Lower lobe of right lung (tissue), 2 donors: ENCODE measurements at regions not wholly inside any gene's neighbourhood (a gene's known extent, or its start where the extent isn't known, plus 50 kb on each side); places are given as distances from the start of the nearest gene placed in this dataset.
"Not testable (repeated sequence)": the region's sequence is repeated elsewhere in the genome, so short reads cannot be mapped to it uniquely, and the experiment has no call there.

Experiments
- ATAC-seq, 2 donors: fragments of 200-7000 bp; cut with Tn5 transposase; one replicate each; pipeline ENCODE4 v1.9.1; 2020 to 2022; ENCODE audit warnings: mild to moderate bottlenecking in 2 of 2, moderate library complexity in 2 of 2
- DNase-seq: peaks from one replicate; pipeline ENCODE4 v3.0.0-alpha.2; 2020
- H3K27ac ChIP-seq: fragments of 200-600 bp; one replicate; pipeline ENCODE4 v1.8.0; 2022
- H3K27me3 ChIP-seq: fragments of 200-600 bp; one replicate; pipeline ENCODE4 v1.8.0; 2022; ENCODE audit warnings: low read depth
- H3K36me3 ChIP-seq: fragments of 200-600 bp; one replicate; pipeline ENCODE4 v1.8.0; 2022; ENCODE audit warnings: mild to moderate bottlenecking
- H3K4me1 ChIP-seq: fragments of 200-600 bp; one replicate; pipeline ENCODE4 v1.8.0; 2022
- H3K4me3 ChIP-seq: fragments of 200-600 bp; one replicate; pipeline ENCODE4 v1.8.0; 2022; ENCODE audit warnings: mild to moderate bottlenecking
- H3K9me3 ChIP-seq: fragments of 200-600 bp; one replicate; pipeline ENCODE4 v1.8.0; 2022
- intact Hi-C: fragments of 100-400 bp; cut with DNase I; formaldehyde crosslinking; loops from one replicate; pipeline ENCODE4 v1.11.0; 2022
- TF ChIP-seq, protein P1 (sequence below): fragments of 200-600 bp; IDR thresholded peaks from one replicate; pipeline ENCODE4 v1.8.0; 2022; ENCODE audit warnings: antibody characterized with exemption, mild to moderate bottlenecking
- donor health status: DM: no; HTN: yes; CAD: no; lungs with severe emphysema.

DNA sequence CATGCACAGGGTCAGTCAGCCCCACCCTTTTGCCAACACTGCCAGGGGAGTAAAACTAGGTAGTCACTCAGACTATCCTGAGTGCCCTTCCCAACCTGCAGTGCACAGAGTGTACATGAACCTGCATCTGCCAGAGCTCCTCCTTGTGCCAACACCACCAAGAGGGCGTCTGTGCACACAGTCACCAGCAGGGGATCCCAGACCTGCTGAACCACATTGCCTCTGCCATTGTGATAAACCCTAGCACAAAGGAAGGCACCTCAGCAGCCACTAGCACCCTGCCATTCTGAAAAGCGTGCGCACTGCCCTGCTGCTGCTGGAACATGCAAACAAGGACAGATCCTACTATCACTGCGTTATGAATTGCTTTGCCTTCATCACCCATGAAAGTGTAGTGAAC, 247.8 kb upstream of the POU3F4 start:
- H3K27ac ChIP-seq: no peak overlapping the region
- no peaks in the 10 kb centered on the region for H3K27me3 ChIP-seq
- no peaks in the 10 kb centered on the region for H3K9me3 ChIP-seq
- H3K36me3 ChIP-seq: no peaks in the 10 kb centered on the region
- DNase-seq (no peak), ATAC-seq (no peak)
- intact Hi-C loops: no loop called here
- H3K4me1 ChIP-seq: no peaks in the 10 kb centered on the region
- TF ChIP-seq, protein P1, sequence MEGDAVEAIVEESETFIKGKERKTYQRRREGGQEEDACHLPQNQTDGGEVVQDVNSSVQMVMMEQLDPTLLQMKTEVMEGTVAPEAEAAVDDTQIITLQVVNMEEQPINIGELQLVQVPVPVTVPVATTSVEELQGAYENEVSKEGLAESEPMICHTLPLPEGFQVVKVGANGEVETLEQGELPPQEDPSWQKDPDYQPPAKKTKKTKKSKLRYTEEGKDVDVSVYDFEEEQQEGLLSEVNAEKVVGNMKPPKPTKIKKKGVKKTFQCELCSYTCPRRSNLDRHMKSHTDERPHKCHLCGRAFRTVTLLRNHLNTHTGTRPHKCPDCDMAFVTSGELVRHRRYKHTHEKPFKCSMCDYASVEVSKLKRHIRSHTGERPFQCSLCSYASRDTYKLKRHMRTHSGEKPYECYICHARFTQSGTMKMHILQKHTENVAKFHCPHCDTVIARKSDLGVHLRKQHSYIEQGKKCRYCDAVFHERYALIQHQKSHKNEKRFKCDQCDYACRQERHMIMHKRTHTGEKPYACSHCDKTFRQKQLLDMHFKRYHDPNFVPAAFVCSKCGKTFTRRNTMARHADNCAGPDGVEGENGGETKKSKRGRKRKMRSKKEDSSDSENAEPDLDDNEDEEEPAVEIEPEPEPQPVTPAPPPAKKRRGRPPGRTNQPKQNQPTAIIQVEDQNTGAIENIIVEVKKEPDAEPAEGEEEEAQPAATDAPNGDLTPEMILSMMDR: no peak
- no peak overlapping the region for H3K4me3 ChIP-seq

DNA sequence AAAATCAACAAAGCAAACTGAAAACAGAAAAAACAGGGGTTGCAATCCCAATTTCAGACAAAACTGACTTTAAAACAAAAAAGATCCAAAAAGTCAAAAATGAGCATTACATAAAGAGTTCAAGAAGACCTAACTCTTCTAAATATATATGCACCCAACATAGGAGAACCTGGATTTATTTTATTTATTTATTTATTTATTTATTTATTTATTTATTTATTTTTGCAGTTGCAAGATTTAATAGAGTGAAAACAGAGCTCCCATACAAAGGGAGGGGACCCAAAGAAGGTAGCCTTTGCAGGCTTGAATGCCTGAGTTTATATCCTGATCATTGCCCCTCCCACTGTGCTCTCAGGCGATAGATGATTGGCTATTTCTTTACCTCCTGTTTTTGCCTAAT, 245.9 kb upstream of the POU3F4 start:
- DNase-seq, H3K9me3 ChIP-seq, H3K4me3 ChIP-seq, H3K27ac ChIP-seq, H3K27me3 ChIP-seq, intact Hi-C loops, ATAC-seq, H3K4me1 ChIP-seq, H3K36me3 ChIP-seq: not testable (repeated sequence)

DNA sequence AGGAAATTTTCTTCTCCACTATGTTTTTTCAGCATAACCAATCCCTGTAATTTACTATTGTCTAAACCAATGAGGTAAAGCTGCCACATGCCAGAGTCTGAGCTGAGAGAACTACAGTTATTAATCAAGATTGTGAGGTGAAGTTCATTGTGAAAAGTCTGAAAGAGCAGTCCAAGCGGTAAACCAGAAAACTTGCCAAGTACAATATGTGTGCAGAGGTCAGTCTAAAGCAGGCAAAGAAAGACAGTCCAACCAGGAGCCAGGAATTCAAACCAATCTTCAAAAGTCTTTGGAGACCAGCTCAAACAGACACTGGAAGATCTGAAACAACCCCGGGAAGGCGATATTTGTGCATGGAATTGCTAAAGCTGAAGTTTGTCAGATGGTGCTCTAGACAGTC, 229.1 kb upstream of the POU3F4 start:
- ATAC-seq (no peak), DNase-seq (no peak)
- H3K36me3 ChIP-seq: no peaks in the 10 kb centered on the region
- intact Hi-C loops: no loop called here
- H3K9me3 ChIP-seq: no peaks in the 10 kb centered on the region
- TF ChIP-seq, protein P1: no peak
- H3K27ac ChIP-seq: no peak overlapping the region
- no peaks in the 10 kb centered on the region for H3K27me3 ChIP-seq
- H3K4me1 ChIP-seq: no peaks in the 10 kb centered on the region
- H3K4me3 ChIP-seq: no peak overlapping the region

DNA sequence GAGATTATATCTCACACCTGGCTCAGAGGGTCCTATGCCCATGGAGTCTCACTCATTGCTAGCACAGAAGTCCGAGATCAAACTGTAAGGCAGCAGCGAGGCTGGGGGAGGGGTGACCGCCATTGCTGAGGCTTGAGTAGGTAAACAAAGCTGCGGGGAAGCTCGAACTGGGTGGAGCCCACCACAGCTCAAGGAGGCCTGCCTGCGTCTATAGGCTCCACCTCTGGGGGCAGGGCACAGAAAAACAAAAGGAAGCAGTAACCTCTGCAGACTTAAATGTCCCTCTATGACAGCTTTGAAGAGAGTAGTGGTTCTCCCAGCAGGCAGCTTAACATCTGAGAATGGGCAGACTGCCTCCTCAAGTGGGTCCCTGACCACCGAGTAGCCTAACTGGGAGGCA, 221.5 kb upstream of the POU3F4 start:
- ATAC-seq, H3K9me3 ChIP-seq, intact Hi-C loops, H3K4me3 ChIP-seq, H3K27me3 ChIP-seq, DNase-seq, H3K36me3 ChIP-seq, H3K4me1 ChIP-seq, H3K27ac ChIP-seq: not testable (repeated sequence)

DNA sequence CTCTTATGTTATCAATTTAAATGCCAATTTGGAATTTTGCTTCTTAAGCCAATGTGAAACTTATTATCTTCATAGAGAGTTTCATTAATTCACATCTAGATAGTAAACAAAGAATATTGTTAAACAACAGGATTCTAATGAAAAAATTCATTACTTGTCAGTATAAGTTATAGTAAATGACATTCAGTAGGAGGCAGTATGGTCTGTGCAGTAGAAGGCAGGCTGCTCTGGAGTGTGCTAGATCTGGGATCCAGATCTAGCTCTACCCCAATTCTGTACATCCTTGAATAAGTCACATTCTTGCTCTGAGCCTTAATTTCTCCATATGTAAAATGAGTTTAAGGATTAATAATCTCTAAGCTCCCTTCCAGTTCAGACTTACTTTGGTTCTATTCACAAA, 202.7 kb upstream of the POU3F4 start:
- H3K9me3 ChIP-seq: no peaks in the 10 kb centered on the region
- H3K27me3 ChIP-seq: no peaks in the 10 kb centered on the region
- H3K4me3 ChIP-seq: no peak overlapping the region
- ATAC-seq: no peak
- H3K27ac ChIP-seq: no peak overlapping the region
- no peaks in the 10 kb centered on the region for H3K4me1 ChIP-seq
- TF ChIP-seq, protein P1: no peak
- no peaks in the 10 kb centered on the region for H3K36me3 ChIP-seq
- no peak for DNase-seq
- intact Hi-C loops: no loop called here

DNA sequence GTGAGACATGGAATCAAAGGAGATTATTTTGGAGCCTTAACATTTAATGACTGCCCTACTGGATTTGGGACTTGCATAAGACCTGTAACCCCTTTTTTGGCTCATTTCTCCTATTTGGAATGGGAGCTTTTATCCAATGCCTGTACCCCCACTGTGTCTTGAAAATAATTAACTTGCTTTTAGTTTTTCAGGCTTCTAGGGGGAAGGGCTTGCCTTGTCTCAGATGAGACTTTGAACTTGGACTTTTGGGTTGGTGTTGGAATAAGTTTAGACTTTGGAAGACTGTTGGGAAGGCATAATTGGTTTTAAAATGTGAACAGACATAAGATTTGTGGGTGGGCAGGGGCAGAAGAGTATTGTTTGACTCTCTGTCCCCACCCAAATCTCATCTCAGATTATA, 189.1 kb upstream of the POU3F4 start:
- intact Hi-C loops: no loop called here
- no peaks in the 10 kb centered on the region for H3K36me3 ChIP-seq
- ATAC-seq: no peak

More for the DNA sequence above, 189.1 kb upstream of the POU3F4 start:
- H3K9me3 ChIP-seq: no peaks in the 10 kb centered on the region
- no peaks in the 10 kb centered on the region for H3K27me3 ChIP-seq
- TF ChIP-seq, protein P1: no peak
- H3K4me1 ChIP-seq: no peaks in the 10 kb centered on the region
- DNase-seq: no peak
- H3K4me3 ChIP-seq: no peak overlapping the region
- no peak overlapping the region for H3K27ac ChIP-seq
